ENCODE measurements at regions not wholly inside any gene's neighbourhood (a gene's known extent, or its start where the extent isn't known, plus 50 kb on each side); places are given as distances from the start of the nearest gene placed in this dataset.

DNA sequence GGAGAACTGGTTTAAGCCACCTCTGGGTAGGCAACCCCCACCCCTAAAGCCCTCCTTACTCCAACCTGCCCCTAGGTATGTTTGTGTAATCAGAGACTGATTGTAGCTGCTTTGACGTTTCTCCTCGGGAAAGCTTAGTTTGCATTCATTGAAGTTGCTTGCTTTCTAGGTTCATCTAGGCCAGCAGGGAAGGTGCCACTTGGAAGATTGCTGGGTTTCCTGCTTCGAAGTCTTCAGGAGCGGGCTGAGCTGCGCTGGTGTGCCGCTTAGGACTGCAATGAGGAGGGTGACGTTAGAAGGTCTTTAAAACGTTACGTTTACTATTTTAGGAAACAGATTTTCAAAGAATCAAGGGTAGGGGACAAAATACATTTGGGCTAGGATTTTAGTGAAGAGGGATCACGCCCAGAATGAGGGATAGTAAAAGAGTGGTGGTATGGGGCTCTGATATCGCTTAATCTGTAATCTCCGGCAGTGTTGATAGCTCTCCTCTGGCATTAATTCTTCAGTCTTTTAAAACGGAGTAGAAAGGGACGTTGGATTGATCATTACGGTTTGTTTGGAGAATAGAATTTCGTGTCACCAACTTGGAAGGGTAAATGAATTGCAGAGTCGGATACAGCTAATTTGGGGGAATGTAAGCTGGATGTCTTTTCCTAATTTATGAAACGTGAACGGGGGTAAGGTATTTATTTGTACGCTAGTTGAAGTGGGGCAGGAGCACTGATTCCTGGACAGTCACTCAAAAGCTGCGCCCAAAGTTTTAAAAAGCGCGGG, 92.6 kb upstream of the PRDM1 start:
- 18 to 25% (median 23%) methylated on average over 23 of the region's 23 CpGs for WGBS, 3 donors
- no peak overlapping the region for H3K27ac ChIP-seq (ENCODE audit: low read depth, low read length)

DNA sequence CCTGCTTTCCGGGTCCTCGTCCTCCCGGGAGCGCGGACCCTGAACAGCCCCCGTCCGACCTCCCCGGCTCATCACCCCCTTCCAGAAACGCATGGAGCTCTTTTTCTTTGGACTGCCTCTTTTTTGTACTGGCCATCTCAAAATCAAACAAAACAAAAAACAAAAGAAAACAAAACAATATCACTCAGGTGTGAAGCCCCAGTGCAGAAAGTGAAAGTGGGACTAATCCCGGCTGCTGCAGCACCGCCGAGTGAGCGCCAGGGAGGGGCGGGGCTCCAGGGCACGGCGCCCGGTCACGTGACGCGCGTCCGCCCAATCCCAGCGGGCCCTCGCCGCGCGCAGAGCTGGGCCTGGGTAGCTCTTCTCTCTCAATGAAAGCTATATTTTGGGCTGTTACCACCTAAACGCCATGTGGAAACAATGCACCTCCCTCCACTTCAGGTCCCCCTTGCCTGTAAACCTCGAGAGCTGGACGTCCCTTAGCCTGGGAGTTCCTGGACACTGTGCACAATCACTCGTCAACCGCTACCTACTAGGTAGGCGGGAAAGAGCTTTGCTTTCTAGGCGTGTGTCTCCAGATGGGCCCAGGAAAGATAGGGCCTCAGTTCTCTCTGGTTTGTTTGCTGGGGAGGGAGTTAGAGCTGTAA, 93.7 kb upstream of the PRDM1 start:
- no peak overlapping the region for H3K27ac ChIP-seq (ENCODE audit: low read depth, low read length)

DNA sequence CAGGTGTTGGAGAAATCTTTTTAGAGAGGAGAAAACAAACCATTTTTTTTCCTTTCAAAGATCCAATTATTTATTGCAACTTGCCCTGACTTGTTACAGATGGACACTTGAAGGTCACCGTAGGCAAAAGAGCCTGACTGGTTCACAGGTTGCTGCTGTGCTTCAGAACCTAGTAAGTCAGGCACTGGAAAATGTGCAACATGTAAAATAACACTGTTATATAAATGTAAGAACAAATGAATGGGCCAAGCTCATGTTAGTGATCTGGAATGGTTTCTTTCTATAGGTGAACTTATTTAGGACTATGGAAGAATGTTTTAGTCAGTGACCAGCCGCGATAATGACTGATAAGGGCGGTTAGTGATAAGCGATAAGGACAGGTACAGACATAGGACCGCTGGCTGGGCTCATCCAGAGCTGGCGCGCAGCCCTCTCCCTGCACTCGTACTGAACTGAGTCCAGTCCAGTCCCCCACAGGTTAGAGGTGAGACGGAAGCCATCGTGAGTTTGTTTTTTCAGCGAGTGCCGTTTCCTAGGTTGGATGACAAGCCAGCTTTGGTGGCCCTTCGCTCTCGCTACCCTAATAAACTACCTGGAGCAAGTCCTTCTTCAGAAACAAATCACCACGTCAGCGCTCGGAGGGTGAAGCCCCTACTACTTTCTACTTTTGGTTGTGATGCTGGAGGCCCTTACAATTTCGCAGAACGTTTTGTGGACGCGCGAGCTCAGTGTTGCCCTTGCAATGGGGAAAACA, 94.4 kb upstream of the PRDM1 start:
- H3K27ac ChIP-seq (ENCODE audit: low read depth, low read length): no peak overlapping the region
- WGBS, 3 donors: 7 to 10% (median 9%) methylated on average over 23 of the region's 23 CpGs

More for the DNA sequence above, 93.7 kb upstream of the PRDM1 start:
- WGBS, 3 donors: 3 to 4% (median 4%) methylated on average over 34 of the region's 34 CpGs

DNA sequence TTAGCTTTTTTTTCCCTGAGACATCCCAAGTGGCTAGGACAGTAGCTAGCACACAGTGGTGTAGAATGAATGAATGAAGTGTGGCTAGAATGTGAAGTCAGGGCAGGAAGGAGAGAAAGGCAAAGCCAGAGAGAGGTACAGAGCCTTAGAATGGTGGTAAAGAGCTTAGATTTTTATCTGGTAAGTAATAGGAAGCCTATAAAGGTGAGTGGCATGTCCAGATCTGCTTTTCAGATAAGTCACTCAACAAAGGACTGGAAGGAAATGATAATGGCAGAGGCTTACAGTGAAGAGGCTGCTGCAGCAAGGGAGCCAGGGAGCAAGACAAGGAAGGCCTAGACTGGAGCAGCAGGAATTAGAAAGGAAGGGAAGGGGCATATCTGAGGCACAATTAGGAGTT, 96.0 kb upstream of the PRDM1 start:
- no peak overlapping the region for H3K27ac ChIP-seq (ENCODE audit: low read depth, low read length)

DNA sequence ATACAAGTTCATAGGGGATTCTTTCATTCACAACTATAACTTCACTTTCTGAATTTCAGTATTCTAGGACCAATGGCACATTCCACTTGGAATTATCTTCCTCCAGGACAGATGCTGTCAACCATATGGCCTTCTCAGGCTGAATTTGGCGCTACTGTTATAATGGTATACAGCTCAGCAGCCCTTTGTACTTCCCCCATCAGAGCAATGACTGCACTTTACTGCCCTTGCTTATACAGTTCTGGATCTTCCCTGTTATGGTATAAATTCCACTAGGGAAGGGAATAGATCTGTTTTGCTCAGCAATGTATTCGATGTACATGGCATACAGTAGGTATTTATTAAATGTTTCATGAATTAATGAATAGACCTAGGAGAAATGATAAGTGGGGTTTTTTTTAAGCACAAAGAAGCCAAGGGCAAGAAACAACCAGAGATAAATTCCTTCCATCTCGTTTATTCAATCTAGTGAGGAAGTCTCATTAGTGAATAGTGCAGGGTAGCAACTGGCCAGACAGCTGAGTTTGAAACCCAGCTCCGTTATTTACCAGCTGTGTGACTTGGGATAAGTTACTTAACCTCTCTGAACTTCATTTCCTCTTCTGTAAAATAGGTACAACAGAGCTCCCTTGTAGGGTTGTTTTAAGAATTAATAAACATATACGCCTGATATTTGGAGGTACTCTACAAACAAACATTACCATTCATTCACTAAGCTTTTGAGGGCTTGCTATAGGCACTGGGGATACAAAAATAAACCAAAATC, 97.1 kb upstream of the PRDM1 start:
- no peak overlapping the region for H3K27ac ChIP-seq (ENCODE audit: low read depth, low read length)
- WGBS, 3 donors: 70 to 77% (median 71%) methylated on average over 5 of the region's 5 CpGs

DNA sequence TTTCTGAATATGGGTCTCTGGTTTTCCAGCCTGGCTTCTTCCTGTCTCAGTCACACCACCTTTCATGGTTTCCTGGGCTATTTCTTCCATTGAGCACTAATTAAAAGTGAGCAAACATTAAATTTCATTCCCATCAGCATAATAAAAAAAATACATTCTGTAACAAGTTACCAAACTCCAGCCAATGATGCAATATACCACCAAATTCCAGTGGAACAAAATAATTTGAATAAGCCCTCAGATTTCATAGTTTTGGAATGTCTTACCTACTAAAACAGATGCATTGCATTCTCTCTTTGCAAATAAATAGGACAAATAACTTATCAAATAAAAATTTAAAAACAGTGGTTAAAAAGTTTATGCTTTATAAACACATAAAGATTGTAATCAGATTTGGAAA, 97.8 kb upstream of the PRDM1 start:
- no peak overlapping the region for H3K27ac ChIP-seq (ENCODE audit: low read depth, low read length)

DNA sequence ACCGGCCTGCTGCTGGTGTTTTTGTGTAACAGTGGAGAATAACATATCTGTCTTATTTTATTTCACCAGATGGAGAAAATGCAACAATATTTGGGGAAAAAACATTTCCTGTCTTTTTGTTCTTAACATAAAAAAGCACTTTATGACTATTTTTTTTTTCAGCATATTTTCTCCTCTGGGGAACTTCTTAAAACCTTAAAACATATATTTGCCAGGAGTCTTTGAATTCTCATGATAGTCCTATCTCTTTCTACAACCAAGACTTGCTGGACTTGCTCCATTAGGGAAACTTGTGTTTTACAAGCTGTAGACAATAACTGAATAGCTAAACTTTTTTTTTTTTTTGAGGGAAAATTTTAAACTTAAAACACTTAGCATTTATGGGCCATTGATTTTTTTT, 98.6 kb upstream of the PRDM1 start:
- no peak overlapping the region for H3K27ac ChIP-seq (ENCODE audit: low read depth, low read length)
- WGBS, 3 donors: 69 to 80% (median 78%) methylated on average over 1 of the region's 1 CpG

DNA sequence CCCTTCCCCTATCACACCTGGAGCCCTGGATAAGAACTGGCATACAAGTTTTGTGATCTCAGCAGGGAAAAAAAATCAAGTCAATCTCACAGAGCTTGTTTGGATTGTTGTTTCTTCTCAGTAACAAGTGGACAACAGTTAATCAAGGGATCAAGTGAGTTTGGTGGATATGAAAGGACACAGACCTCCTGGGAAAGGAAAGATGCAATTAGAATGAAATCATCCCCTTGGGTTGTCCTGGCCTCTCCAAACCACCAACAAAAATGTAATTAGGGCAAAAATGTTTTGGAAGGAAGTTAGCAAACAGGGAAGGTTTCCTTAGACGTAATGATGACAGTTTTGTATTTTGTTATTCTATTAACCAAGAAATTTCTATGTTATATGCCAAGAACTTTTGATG, 99.1 kb upstream of the PRDM1 start:
- H3K27ac ChIP-seq (ENCODE audit: low read depth, low read length): no peak overlapping the region
- 27 to 92% (median 30%) methylated on average over 1 of the region's 1 CpG for WGBS, 3 donors

DNA sequence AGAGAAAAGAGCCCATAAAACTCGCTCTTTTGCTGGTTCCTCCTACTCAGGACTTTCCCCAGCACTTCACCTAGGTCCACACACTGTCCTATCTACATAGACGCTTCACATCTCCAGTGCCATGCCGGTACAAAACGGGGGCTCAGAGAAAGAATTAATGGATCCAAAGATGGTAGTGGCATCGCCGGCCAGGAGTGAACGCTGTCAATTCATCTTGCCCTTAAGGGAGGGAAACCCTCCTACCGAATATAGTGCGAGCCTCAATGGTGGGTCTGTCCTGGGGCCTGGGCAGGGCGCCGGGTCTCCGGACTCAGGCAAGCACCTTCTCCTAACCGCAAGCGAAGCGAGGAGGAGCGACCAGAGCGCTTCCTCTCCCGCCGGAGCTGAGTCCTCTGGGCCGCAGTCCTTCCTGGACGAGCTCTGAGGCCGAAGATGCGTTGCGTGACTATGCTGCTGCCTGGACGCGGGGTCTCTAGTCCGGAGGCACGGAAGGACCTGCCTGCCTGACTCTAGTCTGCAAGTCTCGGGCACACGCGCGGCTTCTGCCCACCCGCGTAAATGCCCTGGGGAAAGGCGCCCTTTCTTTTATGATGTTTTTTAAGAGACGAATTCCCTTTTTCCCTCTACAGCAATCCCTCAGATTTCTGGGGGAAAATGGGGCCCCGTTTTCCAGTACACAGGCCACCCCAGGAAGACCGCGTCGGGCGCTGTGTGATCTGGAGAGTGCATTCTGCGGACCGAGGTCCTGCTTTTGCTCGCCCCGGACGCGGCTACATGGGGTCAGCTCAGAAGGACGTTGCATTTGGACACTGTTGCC, 100.1 kb upstream of the PRDM1 start:
- H3K27ac ChIP-seq (ENCODE audit: low read depth, low read length): no peak overlapping the region
- WGBS, 3 donors: 25 to 27% (median 26%) methylated on average over 48 of the region's 48 CpGs

DNA sequence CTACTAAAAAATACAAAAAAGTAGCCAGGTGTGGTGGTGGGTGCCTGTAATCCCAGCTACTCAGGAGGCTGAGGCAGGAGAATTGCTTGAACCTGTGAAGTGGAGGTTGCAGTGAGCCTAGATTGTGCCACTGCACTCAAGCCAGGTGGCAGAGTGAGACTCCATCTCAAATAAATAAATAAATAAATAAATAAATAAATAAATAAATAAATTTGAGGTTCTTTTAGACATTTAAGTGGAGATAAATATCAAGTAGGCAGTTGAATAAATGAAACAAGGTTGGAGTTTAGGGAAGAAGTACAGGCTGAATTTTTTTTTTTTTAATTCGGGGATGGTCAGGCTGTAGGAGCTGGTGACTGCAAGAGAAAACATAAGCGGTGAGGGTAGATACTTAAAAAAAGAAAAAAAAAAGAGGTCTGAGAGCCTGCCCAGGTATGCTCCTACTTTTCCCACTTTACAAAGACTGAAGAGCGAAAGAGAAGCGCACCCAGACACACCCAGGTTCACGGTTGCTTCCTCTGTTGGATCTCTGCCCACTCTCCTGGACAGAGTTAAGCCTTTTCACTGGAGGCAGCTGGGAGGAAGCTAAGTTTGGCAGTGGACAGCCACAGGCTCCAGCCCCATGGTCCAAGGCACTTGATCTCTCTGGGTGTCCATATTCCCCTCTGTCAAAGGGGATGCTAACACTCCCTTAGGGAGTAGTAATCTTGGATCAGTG, 100.9 kb upstream of the PRDM1 start:
- WGBS, 3 donors: 44 to 69% (median 45%) methylated on average over 5 of the region's 5 CpGs
- no peak overlapping the region for H3K27ac ChIP-seq (ENCODE audit: low read depth, low read length)

DNA sequence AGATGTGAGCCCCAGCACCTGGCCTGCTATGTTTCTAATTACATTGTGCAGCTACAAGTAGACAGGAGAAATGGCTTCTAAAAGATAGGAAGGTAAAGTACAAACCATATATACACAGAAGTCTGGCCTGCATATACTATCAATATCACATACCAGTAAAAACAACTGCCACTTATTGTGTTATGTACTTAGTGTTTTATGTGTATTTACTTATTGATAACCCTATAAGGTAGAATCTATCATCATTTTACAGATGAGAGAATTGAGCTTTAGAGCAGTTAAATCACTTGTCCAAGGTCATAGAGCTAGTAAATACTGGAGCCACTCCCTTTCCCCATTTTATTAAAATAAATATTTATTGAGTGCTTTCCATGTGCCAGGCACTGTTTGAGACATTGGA, 102.4 kb upstream of the PRDM1 start:
- no peak overlapping the region for H3K27ac ChIP-seq (ENCODE audit: low read depth, low read length)

DNA sequence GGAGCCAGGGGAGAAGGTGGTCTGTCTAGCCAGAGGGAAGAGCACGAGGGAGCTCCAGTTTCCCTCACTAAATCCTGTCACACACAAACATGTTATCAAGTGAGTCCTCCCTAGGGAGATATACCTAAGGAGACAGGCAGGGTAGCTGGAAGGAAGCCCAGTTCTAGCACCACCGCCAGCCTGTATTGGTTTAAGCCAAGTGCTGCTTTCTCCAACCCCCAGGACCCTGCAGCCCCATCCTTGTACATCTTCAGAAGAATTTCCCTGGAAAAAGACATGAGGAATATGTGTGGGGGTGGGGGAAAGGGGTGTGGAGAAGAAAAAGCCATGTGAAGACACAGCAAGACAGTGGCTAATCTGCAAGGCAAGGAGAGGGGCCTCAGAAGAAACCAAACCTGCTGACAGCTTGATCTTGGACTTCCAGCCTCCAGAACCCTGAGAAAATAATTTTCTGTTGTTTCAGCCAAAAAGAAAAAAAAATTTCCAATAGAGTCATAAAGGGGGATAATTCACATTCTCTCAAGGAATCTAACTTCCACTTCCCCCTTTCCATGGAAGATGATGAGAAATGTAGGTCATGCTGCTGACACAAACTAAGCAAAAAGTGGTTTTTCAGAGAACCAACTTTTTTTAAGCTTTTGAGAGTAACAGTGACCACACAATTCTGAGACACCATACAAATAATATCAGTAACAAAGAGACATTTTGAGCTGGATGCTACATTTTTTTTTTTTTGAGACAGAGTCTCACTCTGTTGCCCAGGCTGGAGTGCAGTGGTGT, 103.2 kb upstream of the PRDM1 start:
- 68 to 82% (median 81%) methylated on average over 2 of the region's 2 CpGs for WGBS, 3 donors
- no peak overlapping the region for H3K27ac ChIP-seq (ENCODE audit: low read depth, low read length)

DNA sequence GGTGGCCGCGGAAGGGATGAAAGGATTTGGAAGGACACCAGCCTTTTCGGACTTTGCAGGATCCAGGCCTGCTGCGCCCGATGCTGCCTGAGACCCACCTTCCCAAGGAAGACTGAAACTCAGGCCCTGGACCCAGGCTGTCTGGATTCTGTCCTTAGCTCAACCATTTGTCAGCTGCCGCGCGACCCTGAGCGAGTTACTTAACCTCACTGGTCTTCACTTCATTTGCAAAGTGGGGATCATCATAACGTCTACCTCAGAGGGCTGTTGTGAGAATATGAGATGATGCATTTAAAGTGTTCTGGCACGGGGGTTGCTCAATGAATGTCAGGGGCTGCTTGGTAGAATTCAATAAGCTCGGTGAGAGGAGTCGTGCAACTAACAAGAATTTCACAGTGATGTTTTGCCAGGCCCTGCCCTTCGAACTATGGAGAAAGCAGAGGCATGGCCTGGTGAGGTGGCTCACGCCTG, 104.2 kb upstream of the PRDM1 start:
- no peak overlapping the region for H3K27ac ChIP-seq (ENCODE audit: low read depth, low read length)
- WGBS, 3 donors: 65 to 75% (median 72%) methylated on average over 15 of the region's 15 CpGs

DNA sequence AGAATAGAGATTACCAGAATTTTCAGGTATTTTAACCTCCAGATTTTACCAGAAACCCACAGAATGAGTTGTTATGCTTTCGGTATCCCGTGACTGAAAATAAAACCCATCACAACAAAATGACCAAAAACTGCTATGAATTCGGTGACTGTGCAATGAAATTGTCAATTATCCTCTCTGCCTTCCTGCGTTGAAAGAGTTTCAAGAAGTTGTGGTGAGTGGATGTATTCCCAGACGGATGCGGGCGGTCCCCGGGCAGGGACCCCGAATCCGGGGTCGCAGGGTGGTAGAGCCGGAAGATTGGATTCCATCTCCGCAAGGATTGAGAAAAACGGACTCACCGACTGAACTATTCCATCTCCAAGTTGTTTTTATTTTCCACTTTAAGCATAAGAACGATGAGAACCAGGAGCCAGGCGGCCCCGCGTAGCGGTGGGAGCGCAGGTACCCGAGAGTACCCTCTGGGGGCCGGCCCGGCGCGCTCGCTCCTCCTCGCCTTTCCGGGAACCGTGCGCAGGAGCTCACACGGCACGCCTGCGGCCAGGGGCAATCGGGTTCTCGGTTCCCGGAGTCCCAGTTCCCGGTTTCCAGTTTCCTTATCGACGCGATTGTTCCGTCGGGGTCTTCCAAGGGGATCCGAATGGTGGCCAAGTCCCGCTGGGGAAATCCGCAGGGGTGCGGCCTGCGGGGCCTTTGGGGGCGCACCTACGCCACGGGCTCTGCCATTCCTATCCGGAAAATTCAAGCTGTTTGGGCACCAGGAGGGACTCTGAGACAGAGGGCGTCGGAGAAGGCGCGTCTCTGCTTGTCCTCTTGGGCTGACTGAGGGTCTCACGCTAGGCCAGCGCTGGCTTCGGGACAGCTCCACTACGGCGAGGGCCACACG, 104.9 kb upstream of the PRDM1 start:
- 8 to 13% (median 12%) methylated on average over 60 to 62 of the region's 62 CpGs for WGBS, 3 donors
- no peak overlapping the region for H3K27ac ChIP-seq (ENCODE audit: low read depth, low read length)

DNA sequence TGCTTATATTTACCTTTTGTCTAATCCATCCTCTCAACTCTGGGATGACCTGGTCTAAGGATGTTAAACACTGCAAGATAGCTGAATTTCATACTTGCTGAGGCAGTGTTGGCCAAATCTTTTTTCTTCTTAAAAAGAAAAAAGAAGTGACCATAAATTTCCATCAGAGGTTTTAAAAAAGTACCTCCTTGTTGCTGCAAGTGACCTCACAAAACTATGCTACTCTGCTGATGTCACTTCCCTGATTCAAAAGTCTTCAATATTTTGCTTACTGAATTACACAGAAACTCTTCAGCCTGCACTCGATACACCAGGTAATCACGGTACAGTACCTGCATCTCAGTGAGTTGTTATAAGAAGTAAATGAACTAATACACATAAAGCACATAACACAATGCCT, 107.2 kb upstream of the PRDM1 start:
- 94 to 96% (median 94%) methylated on average over 2 of the region's 2 CpGs for WGBS, 3 donors
- H3K27ac ChIP-seq (ENCODE audit: low read depth, low read length): no peak overlapping the region

DNA sequence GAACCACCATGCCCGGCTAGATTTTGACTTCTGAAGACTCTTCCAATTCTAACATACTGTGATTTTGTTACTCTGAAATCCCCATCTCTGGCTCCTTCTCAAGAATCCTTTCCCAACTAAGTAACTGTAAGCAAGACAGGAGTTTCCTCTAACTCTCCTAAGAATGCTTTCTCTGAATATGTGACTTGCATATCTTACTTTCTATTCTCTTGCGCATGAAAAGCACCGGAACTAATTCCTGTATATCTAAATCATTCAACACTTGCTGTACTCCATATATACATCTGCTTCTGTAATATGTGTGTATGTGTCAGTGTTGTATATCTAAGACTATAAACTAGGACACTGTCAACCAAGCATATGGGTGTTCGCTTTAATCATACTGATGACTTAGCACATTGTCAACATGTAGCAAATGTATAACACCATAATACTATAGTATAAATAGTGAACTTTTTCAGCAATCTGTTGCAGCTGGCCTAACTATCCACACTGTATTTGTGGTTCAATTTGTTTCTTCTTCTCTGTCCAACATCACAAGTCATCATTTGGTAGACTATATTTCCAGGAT, 108.1 kb upstream of the PRDM1 start:
- WGBS, 3 donors: 96 to 98% (median 97%) methylated on average over 4 of the region's 4 CpGs

More for the DNA sequence above, 108.1 kb upstream of the PRDM1 start:
- no peak overlapping the region for H3K27ac ChIP-seq (ENCODE audit: low read depth, low read length)
